ENCODE measurements at regions not wholly inside any gene's neighbourhood (a gene's known extent, or its start where the extent isn't known, plus 50 kb on each side); places are given as distances from the start of the nearest gene placed in this dataset.

DNA sequence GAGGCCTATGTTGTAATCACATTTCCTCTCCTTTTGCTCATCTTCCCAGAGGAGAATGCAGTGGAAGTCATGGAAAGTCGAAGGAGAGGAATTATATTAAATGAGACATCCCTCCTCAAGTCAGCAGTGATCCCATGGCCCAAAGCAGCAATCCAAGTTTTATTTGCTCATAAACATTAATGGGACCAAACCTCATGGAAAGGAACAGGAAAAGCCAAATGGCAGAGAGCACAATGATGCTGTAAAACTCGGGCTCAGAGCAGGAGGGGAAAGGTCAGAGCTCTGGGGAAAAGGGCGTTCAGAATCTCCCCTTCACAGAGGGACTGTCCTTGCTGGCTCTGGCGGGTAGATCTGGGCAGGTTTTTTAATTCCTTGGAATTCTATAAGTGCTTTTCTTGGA, 175.8 kb downstream of the C5orf15 start:
- TF ChIP-seq, protein P1, sequence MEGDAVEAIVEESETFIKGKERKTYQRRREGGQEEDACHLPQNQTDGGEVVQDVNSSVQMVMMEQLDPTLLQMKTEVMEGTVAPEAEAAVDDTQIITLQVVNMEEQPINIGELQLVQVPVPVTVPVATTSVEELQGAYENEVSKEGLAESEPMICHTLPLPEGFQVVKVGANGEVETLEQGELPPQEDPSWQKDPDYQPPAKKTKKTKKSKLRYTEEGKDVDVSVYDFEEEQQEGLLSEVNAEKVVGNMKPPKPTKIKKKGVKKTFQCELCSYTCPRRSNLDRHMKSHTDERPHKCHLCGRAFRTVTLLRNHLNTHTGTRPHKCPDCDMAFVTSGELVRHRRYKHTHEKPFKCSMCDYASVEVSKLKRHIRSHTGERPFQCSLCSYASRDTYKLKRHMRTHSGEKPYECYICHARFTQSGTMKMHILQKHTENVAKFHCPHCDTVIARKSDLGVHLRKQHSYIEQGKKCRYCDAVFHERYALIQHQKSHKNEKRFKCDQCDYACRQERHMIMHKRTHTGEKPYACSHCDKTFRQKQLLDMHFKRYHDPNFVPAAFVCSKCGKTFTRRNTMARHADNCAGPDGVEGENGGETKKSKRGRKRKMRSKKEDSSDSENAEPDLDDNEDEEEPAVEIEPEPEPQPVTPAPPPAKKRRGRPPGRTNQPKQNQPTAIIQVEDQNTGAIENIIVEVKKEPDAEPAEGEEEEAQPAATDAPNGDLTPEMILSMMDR (IDR thresholded peaks at IDR 0.05) = no peak
- TF ChIP-seq POLR2A (IDR thresholded peaks at IDR 0.05) (no peak), POLR2AphosphoS5 (IDR thresholded peaks at IDR 0.05) (peak; percentile 42)

Measured in prostate gland (tissue), 2 donors.